ENCODE measurements at regions not wholly inside any gene's neighbourhood (a gene's known extent, or its start where the extent isn't known, plus 50 kb on each side); places are given as distances from the start of the nearest gene placed in this dataset.

- TF ChIP-seq CTCF (IDR thresholded peaks at IDR 0.05): no peak
- no peak for TF ChIP-seq TAF1 (IDR thresholded peaks at IDR 0.05; ENCODE audit: borderline replicate concordance, low read depth, low read length)
- TF ChIP-seq SMC3 (IDR thresholded peaks at IDR 0.05; ENCODE audit: low read depth, low read length): no peak
- TF ChIP-seq USF1 (IDR thresholded peaks at IDR 0.05; ENCODE audit: borderline replicate concordance, low read depth): no peak
- TF ChIP-seq MAX (IDR thresholded peaks at IDR 0.05; ENCODE audit: low read depth): no peak
- TF ChIP-seq USF2 (IDR thresholded peaks at IDR 0.05; ENCODE audit: borderline replicate concordance, low read depth, low read length): no peak
- no peak for TF ChIP-seq CHD2 (IDR thresholded peaks at IDR 0.05; ENCODE audit: low read length, partially characterized antibody)
- TF ChIP-seq RXRA (IDR thresholded peaks at IDR 0.05; ENCODE audit: borderline replicate concordance, low read depth): no peak
- no peak for TF ChIP-seq POLR2AphosphoS5 (IDR thresholded peaks at IDR 0.05; ENCODE audit: low read depth, low read length)
Observed at GRCh38 chr3:164233951-164234350, 844.3 kb downstream of the SI start.

Data from SK-N-SH (cell line).